ENCODE measurements at regions not wholly inside any gene's neighbourhood (a gene's known extent, or its start where the extent isn't known, plus 50 kb on each side); places are given as distances from the start of the nearest gene placed in this dataset.

- TF ChIP-seq CTCF (IDR thresholded peaks at IDR 0.05; ENCODE audit: insufficient read depth, low read length, poor library complexity, severe bottlenecking) (no peak), EZH2phosphoT487 (conservative IDR thresholded peaks at IDR 0.05; ENCODE audit: low read length) (no peak)
Measured at GRCh38 chr10:121420006-121420405, 178.2 kb downstream of the FGFR2 start.
